IMR-90 (cell line): ENCODE measurements at regions not wholly inside any gene's neighbourhood (a gene's known extent, or its start where the extent isn't known, plus 50 kb on each side); places are given as distances from the start of the nearest gene placed in this dataset.

Experiments used
- ATAC-seq: fragments of 200-7000 bp; cut with Tn5 transposase; 2 replicates; pipeline ENCODE4 v1.9.1; 2020; ENCODE audit warnings: low read depth, mild to moderate bottlenecking, moderate library complexity
- BruUV-seq: library from RNA; stranded (reverse); fragments of 400-500 nt; replicated peaks from 2 replicates; lab custom pipeline; 2021; lab: Mats Ljungman, UMichigan
- CTCF ChIA-PET: fragments of 300-600 bp; formaldehyde crosslinking; extraction: SDS; loops from one replicate; lab custom pipeline; 2021; ENCODE audit warnings: antibody characterized with exemption; lab: Yijun Ruan, JAX
- POLR2A ChIA-PET: fragments of 300-600 bp; sonication (Branson Sonifier 250); formaldehyde crosslinking; loops from one replicate; lab custom pipeline; 2022; ENCODE audit warnings: antibody characterized with exemption; ENCODE audit not compliant: unreplicated experiment; lab: Charles Lee
- DNase-seq: peaks from one replicate; pipeline ENCODE4 v3.0.0; 2013
- H2AFZ ChIP-seq: replicated peaks from 2 replicates; pipeline ENCODE3; 2013; ENCODE audit warnings: low read length, mild to moderate bottlenecking; ENCODE audit not compliant: poor library complexity
- H2AK5ac ChIP-seq: 2 replicates; pipeline ENCODE4 v1.6.1; 2013; ENCODE audit warnings: low read depth, low read length, inconsistent platforms
- H2AK9ac ChIP-seq: replicated peaks from 2 replicates; pipeline ENCODE3; 2013; ENCODE audit warnings: mild to moderate bottlenecking, low read depth, low read length, moderate library complexity; ENCODE audit not compliant: poor library complexity
- H2BK120ac ChIP-seq: 2 replicates; pipeline ENCODE4 v1.6.1; 2013; ENCODE audit warnings: low read depth, low read length, inconsistent platforms
- H2BK15ac ChIP-seq: 3 replicates; pipeline ENCODE4 v1.6.1; 2013; ENCODE audit warnings: low read depth, low read length, inconsistent platforms
- H2BK20ac ChIP-seq: 2 replicates; pipeline ENCODE4 v1.6.1; 2013; ENCODE audit warnings: low read depth, mild to moderate bottlenecking, inconsistent platforms, low read length, moderate library complexity
- H2BK5ac ChIP-seq: 2 replicates; pipeline ENCODE4 v1.6.1; 2013; ENCODE audit warnings: mild to moderate bottlenecking, low read depth, low read length, inconsistent platforms; ENCODE audit not compliant: poor library complexity, severe bottlenecking
- H3K14ac ChIP-seq: replicated peaks from 2 replicates; pipeline ENCODE4 v1.6.1; 2013; ENCODE audit warnings: low read depth, low read length, inconsistent platforms
- H3K18ac ChIP-seq: 2 replicates; pipeline ENCODE4 v1.6.1; 2013; ENCODE audit warnings: low read depth, low read length, control low read depth
- H3K23ac ChIP-seq: 2 replicates; pipeline ENCODE4 v1.6.1; 2013; ENCODE audit warnings: low read depth, low read length, inconsistent platforms
- H3K27ac ChIP-seq: 2 replicates; pipeline ENCODE4 v1.5.1; 2013; ENCODE audit warnings: mild to moderate bottlenecking, control low read depth, low read length; ENCODE audit not compliant: insufficient read depth
- H3K27me3 ChIP-seq: 2 replicates; pipeline ENCODE4 v1.6.1; 2013; ENCODE audit warnings: low read length; ENCODE audit not compliant: control insufficient read depth, insufficient read depth
- H3K36me3 ChIP-seq: 2 replicates; pipeline ENCODE4 v1.6.1; 2013; ENCODE audit warnings: low read length, mixed read lengths; ENCODE audit not compliant: control insufficient read depth, insufficient read depth
- H3K4ac ChIP-seq: 2 replicates; pipeline ENCODE4 v1.6.1; 2013; ENCODE audit warnings: low read depth, low read length, inconsistent platforms
- H3K4me1 ChIP-seq: 2 replicates; pipeline ENCODE4 v1.6.1; 2013; ENCODE audit warnings: low read length, mixed read lengths; ENCODE audit not compliant: control insufficient read depth, insufficient read depth
- H3K4me2 ChIP-seq: 2 replicates; pipeline ENCODE4 v1.6.1; 2013; ENCODE audit warnings: low read depth, mild to moderate bottlenecking, control low read depth, low read length, moderate library complexity
- H3K4me3 ChIP-seq: 2 replicates; pipeline ENCODE4 v1.5.1; 2013; ENCODE audit warnings: low read depth, mild to moderate bottlenecking, control low read depth, low read length, moderate library complexity; ENCODE audit not compliant: insufficient read depth
- H3K56ac ChIP-seq: 2 replicates; pipeline ENCODE4 v1.6.1; 2013; ENCODE audit warnings: low read length, inconsistent platforms; ENCODE audit not compliant: insufficient read depth; ENCODE audit errors: extremely low read depth
- H3K79me1 ChIP-seq, 2 experiments: 2 replicates each; pipeline ENCODE4 v1.6.1; 2013; ENCODE audit warnings: low read length in 2 of 2, inconsistent platforms in 1 of 2, low read depth in 1 of 2
- H3K9ac ChIP-seq: 2 replicates; pipeline ENCODE4 v1.6.1; 2013; ENCODE audit warnings: low read depth, low read length, control low read depth
- H3K9me1 ChIP-seq: 2 replicates; pipeline ENCODE4 v1.6.1; 2013; ENCODE audit warnings: low read length, inconsistent platforms; ENCODE audit not compliant: insufficient read depth
- H3K9me3 ChIP-seq: 2 replicates; pipeline ENCODE4 v1.6.1; 2013; ENCODE audit warnings: low read length; ENCODE audit not compliant: control insufficient read depth, insufficient read depth
- H4K20me1 ChIP-seq: 2 replicates; pipeline ENCODE4 v1.6.1; 2013; ENCODE audit warnings: low read length, inconsistent platforms; ENCODE audit not compliant: insufficient read depth
- H4K5ac ChIP-seq: 2 replicates; pipeline ENCODE4 v1.6.1; 2013; ENCODE audit warnings: mild to moderate bottlenecking, low read depth, low read length, control low read depth
- H4K8ac ChIP-seq, 2 experiments: 2 replicates each; pipeline ENCODE4 v1.6.1; 2013; ENCODE audit warnings: low read depth in 2 of 2, low read length in 2 of 2, control low read depth in 1 of 2, inconsistent platforms in 1 of 2
- H4K91ac ChIP-seq: 2 replicates; pipeline ENCODE4 v1.6.1; 2013; ENCODE audit warnings: low read depth, low read length, inconsistent platforms; ENCODE audit not compliant: insufficient read depth
- CTCF ChIP-seq: conservative IDR thresholded peaks from 2 replicates; pipeline ENCODE4 v1.5.1; 2012; ENCODE audit warnings: mild to moderate bottlenecking, low read depth, low read length, improper control_type of control experiment
- MAFK ChIP-seq: IDR thresholded peaks from 2 replicates; pipeline ENCODE4 v1.6.1; 2012; ENCODE audit warnings: low read depth, low read length, improper control_type of control experiment
- WGBS, 2 experiments: methylation state at CpG; one replicate each; pipeline versions ENCODE4 v1.1.5 to v1.1.7; 2013; ENCODE audit warnings: missing lambda C conversion rate in 2 of 2; ENCODE audit not compliant: insufficient read length in 1 of 2; ENCODE audit errors: extremely low coverage in 2 of 2; 5-methylcytosine and 5-hydroxymethylcytosine counted together
- dilution Hi-C: fragments of 300-500 bp; cut with HindIII; formaldehyde crosslinking; loops from one replicate; pipeline ENCODE4 v1.14.3; 2018; ENCODE audit warnings: low sequenced_read_pairs; ENCODE audit not compliant: unreplicated experiment
- in situ Hi-C: fragments of 300-500 bp; cut with MboI; formaldehyde crosslinking; loops from 3 replicates; pipeline ENCODE4 v1.14.3; 2019; ENCODE audit warnings: low sequenced_read_pairs, inconsistent platforms, mixed read lengths
- intact Hi-C: fragments of 100-400 bp; cut with micrococcal nuclease; formaldehyde crosslinking; loops from 2 replicates; pipeline ENCODE4 v1.10.0; 2022

- TF ChIP-seq CTCF, result 0 out of 2 replicates have a peak, but pooled peaks have one; percentile 2
- TF ChIP-seq MAFK, result no peak
- Histone ChIP-seq H4K20me1 (no peaks in the 10 kb centered on the region), H2AK9ac (no peak overlapping the region), H2BK120ac (no peak overlapping the region), H3K56ac (no peak overlapping the region), H2BK15ac (no peak overlapping the region), H3K9me3 (no peaks in the 10 kb centered on the region), H4K5ac (no peak overlapping the region), H4K8ac (no peak overlapping the region), H3K18ac (no peak overlapping the region), H3K23ac (no peak overlapping the region), H2BK5ac (no peak overlapping the region), H3K36me3 (no peaks in the 10 kb centered on the region), H3K79me1 (no peaks in the 10 kb centered on the region), H3K9ac (no peak overlapping the region), H3K14ac (no peak overlapping the region), H3K4me2 (no peak overlapping the region), H3K27ac (no peak overlapping the region), H2BK20ac (no peak overlapping the region), H3K4me3 (no peak overlapping the region), H2AK5ac (no peak overlapping the region), H2AFZ (no peak overlapping the region), H3K9me1 (no peaks in the 10 kb centered on the region), H3K4me1 (no peaks in the 10 kb centered on the region), H4K91ac (no peak overlapping the region), H3K27me3 (peaks cover 6% of the 10 kb centered on the region), H3K4ac (no peak overlapping the region)
- in situ Hi-C loops, result no loop called here
- dilution Hi-C loops, result no loop called here
- POLR2A ChIA-PET, result no interaction called here
- no peak for DNase-seq
- intact Hi-C loops, result no loop called here
- CTCF ChIA-PET, result interaction anchor here (1.9 kb wide), 1 partner anchor 179 kb away, joined by 4 read pairs; no protein-coding TSS in a partner anchor
- ATAC-seq, result no peak
- no TSS peak for BruUV-seq
- WGBS, 2 experiments, result no CpG with 5 or more reads among the region's 2 CpGs
These were observed 79.9 kb upstream of the GSX1 start for GRCh38 chr13:27712421-27712820.
